A549 (cell line): ENCODE measurements at regions not wholly inside any gene's neighbourhood (a gene's known extent, or its start where the extent isn't known, plus 50 kb on each side); places are given as distances from the start of the nearest gene placed in this dataset.

Source experiments
- ATAC-seq, 2 experiments: fragments of 200-7000 bp in 1 of 2; fragments of >200 bp in 1 of 2; cut with Nextera tagmentation in 1 of 2; cut with Tn5 transposase in 1 of 2; 3 replicates each; pipeline versions ENCODE4 v1.8.0 to v1.9.1; 2018 to 2020; ENCODE audit warnings: mild to moderate bottlenecking in 1 of 2, moderate library complexity in 1 of 2
- CTCF ChIA-PET: fragments of 300-600 bp; sonication (Branson Sonifier 250); formaldehyde crosslinking; extraction: SDS; loops from one replicate; lab custom pipeline; 2021; ENCODE audit warnings: antibody characterized with exemption, inconsistent platforms; lab: Yijun Ruan, JAX
- POLR2A ChIA-PET: fragments of 350-600 bp; formaldehyde crosslinking; extraction: SDS; loops from one replicate; lab custom pipeline; 2021; ENCODE audit warnings: antibody characterized with exemption, inconsistent platforms; lab: Yijun Ruan, JAX
- DNase-seq, 2 experiments: peaks; one replicate each; pipeline versions ENCODE4 v3.0.0 to v3.0.0-alpha.2; 2011 to 2016; ENCODE audit warnings: low read depth in 1 of 2, low spot score in 1 of 2
- FAIRE-seq: peaks from 2 replicates; lab custom pipeline; 2011; peaks lifted over from hg19 to GRCh38; lab: Jason Lieb, UNC
- H3K27ac ChIP-seq, 2 experiments: fragments of >200 bp; sonication (Bioruptor Twin); formaldehyde crosslinking; 3 replicates each; pipeline ENCODE4 v1.5.1; 2016 to 2017
- H3K4me1 ChIP-seq: fragments of >200 bp; sonication (Bioruptor Twin); formaldehyde crosslinking; 3 replicates; pipeline ENCODE4 v1.6.1; 2016
- H3K4me2 ChIP-seq: fragments of >200 bp; sonication (Bioruptor Twin); formaldehyde crosslinking; 3 replicates; pipeline ENCODE4 v1.6.1; 2016
- H3K4me3 ChIP-seq: fragments of >200 bp; sonication (Bioruptor Twin); formaldehyde crosslinking; 3 replicates; pipeline ENCODE4 v1.5.1; 2016
- H3K9me3 ChIP-seq: fragments of >200 bp; sonication (Bioruptor Twin); formaldehyde crosslinking; 3 replicates; pipeline ENCODE4 v1.6.1; 2016
- BHLHE40 ChIP-seq: IDR thresholded peaks from 2 replicates; pipeline ENCODE4 v1.6.1; 2012; ENCODE audit warnings: low read depth, low read length, inconsistent platforms
- CBX8 ChIP-seq: fragments of 200-600 bp; sonication (generic); IDR thresholded peaks from 2 replicates; pipeline ENCODE4 v1.6.1; 2016
- CEBPB ChIP-seq, 2 experiments: fragments of >200 bp in 1 of 2; sonication (Bioruptor Twin) in 1 of 2; formaldehyde crosslinking in 1 of 2; IDR thresholded peaks; 2 replicates each; pipeline ENCODE4 v1.6.1; 2012 to 2016
- CHD2 ChIP-seq: fragments of 150-350 bp; IDR thresholded peaks from 2 replicates; pipeline ENCODE4 v1.6.1; 2014; ENCODE audit warnings: low read length; ENCODE audit not compliant: partially characterized antibody
- CHD4 ChIP-seq: fragments of 200-600 bp; sonication (generic); IDR thresholded peaks from 2 replicates; pipeline ENCODE4 v1.6.1; 2016; ENCODE audit warnings: antibody characterized with exemption, mild to moderate bottlenecking, borderline replicate concordance
- EHMT2 ChIP-seq: fragments of 200-600 bp; sonication (generic); IDR thresholded peaks from 2 replicates; pipeline ENCODE4 v1.6.1; 2016; ENCODE audit warnings: antibody characterized with exemption, low read depth, mild to moderate bottlenecking, moderate library complexity
- EP300 ChIP-seq, 2 experiments: fragments of >200 bp; sonication (Bioruptor Twin); formaldehyde crosslinking; IDR thresholded peaks; 2 replicates in 1 of 2; 3 replicates in 1 of 2; pipeline ENCODE4 v1.6.1; 2016 to 2017
- ESRRA ChIP-seq: fragments of 150-350 bp; IDR thresholded peaks from 2 replicates; pipeline ENCODE4 v1.6.1; 2014; ENCODE audit warnings: mild to moderate bottlenecking, low read length, borderline replicate concordance
- FOSB ChIP-seq: fragments of 250-450 bp; sonication (Bioruptor Pico); IDR thresholded peaks from 2 replicates; pipeline ENCODE4 v1.5.0; 2020; ENCODE audit warnings: mild to moderate bottlenecking, moderate library complexity
- FOXS1 ChIP-seq: fragments of 250-450 bp; sonication (Bioruptor Pico); IDR thresholded peaks from 2 replicates; pipeline ENCODE4 v1.5.0; 2020; ENCODE audit warnings: mild to moderate bottlenecking, moderate library complexity
- GATA3 ChIP-seq: IDR thresholded peaks from 2 replicates; pipeline ENCODE4 v1.6.1; 2012; ENCODE audit warnings: borderline replicate concordance
- HOXA7 ChIP-seq: fragments of 250-450 bp; sonication (Bioruptor Pico); IDR thresholded peaks from 2 replicates; pipeline ENCODE4 v1.5.0; 2020; ENCODE audit warnings: mild to moderate bottlenecking, moderate library complexity
- HOXB5 ChIP-seq: fragments of 250-450 bp; sonication (Bioruptor Pico); IDR thresholded peaks from 2 replicates; pipeline ENCODE4 v1.5.0; 2020; ENCODE audit warnings: mild to moderate bottlenecking, moderate library complexity
- MAFK ChIP-seq: fragments of 450-650 bp; IDR thresholded peaks from 2 replicates; pipeline ENCODE4 v1.6.1; 2014; ENCODE audit not compliant: partially characterized antibody
- MAZ ChIP-seq: fragments of 150-350 bp; IDR thresholded peaks from 2 replicates; pipeline ENCODE4 v1.6.1; 2014; ENCODE audit warnings: antibody characterized with exemption, low read depth, low read length, borderline replicate concordance
- NR3C1 ChIP-seq: fragments of >200 bp; sonication (Bioruptor Twin); formaldehyde crosslinking; IDR thresholded peaks from 3 replicates; pipeline ENCODE4 v1.6.1; 2017
- PHF8 ChIP-seq: fragments of 200-600 bp; sonication (generic); IDR thresholded peaks from 2 replicates; pipeline ENCODE4 v1.6.1; 2016; ENCODE audit warnings: low read depth, mild to moderate bottlenecking, antibody characterized with exemption, moderate library complexity, borderline replicate concordance
- POLR2A ChIP-seq: IDR thresholded peaks from 2 replicates; pipeline ENCODE4 v1.6.1; 2012; ENCODE audit warnings: mild to moderate bottlenecking, low read length
- ZC3H11A ChIP-seq: fragments of 450-650 bp; IDR thresholded peaks from 2 replicates; pipeline ENCODE4 v1.6.1; 2014; ENCODE audit warnings: antibody characterized with exemption, mild to moderate bottlenecking
- ZSCAN20 ChIP-seq: fragments of 250-450 bp; sonication (Bioruptor Pico); IDR thresholded peaks from 2 replicates; pipeline ENCODE4 v1.8.0; 2022; ENCODE audit warnings: mild to moderate bottlenecking, moderate library complexity
- WGBS: methylation state at CpG from one replicate; pipeline ENCODE4 v1.1.6; 2017; ENCODE audit errors: missing lambda C conversion rate; 5-methylcytosine and 5-hydroxymethylcytosine counted together
- TF ChIP-seq, protein P1 (sequence below): fragments of >200 bp; sonication (Bioruptor Twin); formaldehyde crosslinking; IDR thresholded peaks from 3 replicates; pipeline ENCODE4 v1.5.1; 2016
- TF ChIP-seq, protein P2 (sequence below): fragments of 250-450 bp; sonication (Bioruptor Pico); IDR thresholded peaks from 2 replicates; pipeline ENCODE4 v1.5.0; 2021; ENCODE audit warnings: mild to moderate bottlenecking, moderate library complexity, borderline replicate concordance
- TF ChIP-seq, protein P3 (sequence below): IDR thresholded peaks from 2 replicates; pipeline ENCODE4 v1.6.1; 2012; ENCODE audit warnings: low read depth, borderline replicate concordance
- TF ChIP-seq, protein P4 (sequence below): IDR thresholded peaks from 2 replicates; pipeline ENCODE4 v1.6.1; 2012
- TF ChIP-seq, protein P5 (sequence below): IDR thresholded peaks from 2 replicates; pipeline ENCODE4 v1.6.1; 2012

DNA sequence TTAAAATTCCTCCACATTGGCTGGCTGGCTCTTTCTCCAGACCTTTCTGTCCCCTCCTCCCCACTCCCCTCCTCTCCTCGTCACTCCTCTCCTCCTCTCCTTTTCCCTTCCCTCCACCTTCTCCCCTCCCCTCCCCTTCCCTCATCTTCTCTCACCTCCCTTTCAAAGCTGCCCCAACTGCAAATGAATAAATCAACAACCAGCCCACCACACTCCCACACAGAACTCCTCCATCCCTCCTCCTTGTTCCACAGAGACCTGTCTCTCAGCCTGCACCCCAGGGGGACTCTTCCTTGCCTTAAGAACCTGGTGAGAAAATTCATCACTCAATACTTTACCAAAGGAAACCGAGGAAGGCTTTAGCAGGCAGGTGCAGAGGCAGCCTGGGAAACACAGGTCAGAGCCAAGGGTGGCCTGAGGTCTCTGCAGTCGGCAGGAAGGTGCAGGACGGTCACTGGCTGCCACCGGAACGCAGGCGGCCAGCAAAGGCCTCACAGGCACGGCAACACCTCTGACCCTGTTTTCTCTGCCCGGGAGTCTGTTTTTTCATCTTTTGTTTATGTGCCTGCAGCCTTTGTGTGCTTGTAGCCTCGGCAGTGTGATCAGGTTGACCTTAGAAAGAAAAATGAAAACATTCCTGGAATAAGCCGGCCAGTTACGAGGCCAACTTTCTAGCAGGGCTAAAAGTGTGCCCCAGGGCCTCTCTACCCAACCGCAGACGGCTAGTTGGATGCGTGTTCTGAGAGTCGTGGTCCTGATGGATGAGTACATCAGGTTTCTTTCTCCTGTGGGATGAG, 207.6 kb upstream of the KLF6 start:
- ATAC-seq: no peak
- WGBS: 78% methylated on average over 16 of the region's 16 CpGs
- FAIRE-seq: no peak
- Histone ChIP-seq H3K9me3 (no peaks in the 10 kb centered on the region), H3K4me1 (no peaks in the 10 kb centered on the region), H3K27ac (no peak overlapping the region), H3K4me3 (no peak overlapping the region), H3K4me2 (no peak overlapping the region)
- TF ChIP-seq GATA3: no peak
- TF ChIP-seq HOXB5 (CRISPR knock-in tag): no peak
- no peak for TF ChIP-seq CBX8
- TF ChIP-seq, protein P1, sequence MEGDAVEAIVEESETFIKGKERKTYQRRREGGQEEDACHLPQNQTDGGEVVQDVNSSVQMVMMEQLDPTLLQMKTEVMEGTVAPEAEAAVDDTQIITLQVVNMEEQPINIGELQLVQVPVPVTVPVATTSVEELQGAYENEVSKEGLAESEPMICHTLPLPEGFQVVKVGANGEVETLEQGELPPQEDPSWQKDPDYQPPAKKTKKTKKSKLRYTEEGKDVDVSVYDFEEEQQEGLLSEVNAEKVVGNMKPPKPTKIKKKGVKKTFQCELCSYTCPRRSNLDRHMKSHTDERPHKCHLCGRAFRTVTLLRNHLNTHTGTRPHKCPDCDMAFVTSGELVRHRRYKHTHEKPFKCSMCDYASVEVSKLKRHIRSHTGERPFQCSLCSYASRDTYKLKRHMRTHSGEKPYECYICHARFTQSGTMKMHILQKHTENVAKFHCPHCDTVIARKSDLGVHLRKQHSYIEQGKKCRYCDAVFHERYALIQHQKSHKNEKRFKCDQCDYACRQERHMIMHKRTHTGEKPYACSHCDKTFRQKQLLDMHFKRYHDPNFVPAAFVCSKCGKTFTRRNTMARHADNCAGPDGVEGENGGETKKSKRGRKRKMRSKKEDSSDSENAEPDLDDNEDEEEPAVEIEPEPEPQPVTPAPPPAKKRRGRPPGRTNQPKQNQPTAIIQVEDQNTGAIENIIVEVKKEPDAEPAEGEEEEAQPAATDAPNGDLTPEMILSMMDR: no peak
- TF ChIP-seq NR3C1: no peak
- no peak for TF ChIP-seq ZC3H11A
- TF ChIP-seq EP300 (IDR thresholded peaks at IDR 0.05): no peak
- no peak for TF ChIP-seq MAFK
- TF ChIP-seq MAZ: no peak
- no peak for DNase-seq
- CTCF ChIA-PET: interaction anchor here (0.7 kb wide), 1 partner anchor 9 kb away, joined by 4 read pairs; no protein-coding TSS in a partner anchor
- POLR2A ChIA-PET: no interaction called here

DNA sequence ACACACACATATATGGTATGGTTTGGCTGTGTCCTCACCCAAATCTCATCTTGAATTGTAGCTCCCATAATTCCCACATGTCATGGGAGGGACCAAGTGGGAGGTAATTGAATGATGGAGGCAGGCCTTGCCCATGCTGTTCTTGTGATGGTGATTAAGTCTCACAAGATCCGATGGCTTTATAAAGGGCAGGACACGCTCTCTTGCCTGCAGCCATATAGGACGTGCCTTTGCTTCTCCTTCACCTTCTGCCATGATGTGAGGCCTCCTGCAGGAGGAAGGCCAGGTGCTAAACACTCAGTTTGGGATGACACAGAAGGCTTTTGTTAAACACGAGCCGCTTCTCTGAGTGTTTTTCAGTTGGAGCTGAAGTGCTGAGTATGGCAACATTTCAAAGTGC, 205.3 kb upstream of the KLF6 start:
- POLR2A ChIA-PET: no interaction called here
- no peak overlapping the region for H3K27ac ChIP-seq
- no peaks in the 10 kb centered on the region for H3K4me1 ChIP-seq
- ATAC-seq (no peak), FAIRE-seq (no peak), DNase-seq (no peak)
- TF ChIP-seq, protein P2, sequence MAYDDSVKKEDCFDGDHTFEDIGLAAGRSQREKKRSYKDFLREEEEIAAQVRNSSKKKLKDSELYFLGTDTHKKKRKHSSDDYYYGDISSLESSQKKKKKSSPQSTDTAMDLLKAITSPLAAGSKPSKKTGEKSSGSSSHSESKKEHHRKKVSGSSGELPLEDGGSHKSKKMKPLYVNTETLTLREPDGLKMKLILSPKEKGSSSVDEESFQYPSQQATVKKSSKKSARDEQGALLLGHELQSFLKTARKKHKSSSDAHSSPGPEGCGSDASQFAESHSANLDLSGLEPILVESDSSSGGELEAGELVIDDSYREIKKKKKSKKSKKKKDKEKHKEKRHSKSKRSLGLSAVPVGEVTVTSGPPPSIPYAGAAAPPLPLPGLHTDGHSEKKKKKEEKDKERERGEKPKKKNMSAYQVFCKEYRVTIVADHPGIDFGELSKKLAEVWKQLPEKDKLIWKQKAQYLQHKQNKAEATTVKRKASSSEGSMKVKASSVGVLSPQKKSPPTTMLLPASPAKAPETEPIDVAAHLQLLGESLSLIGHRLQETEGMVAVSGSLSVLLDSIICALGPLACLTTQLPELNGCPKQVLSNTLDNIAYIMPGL: no peak
- no peak for TF ChIP-seq CHD4
- no peak for TF ChIP-seq CHD2
- no peak for TF ChIP-seq CEBPB (IDR thresholded peaks at IDR 0.05)
- TF ChIP-seq, protein P3, sequence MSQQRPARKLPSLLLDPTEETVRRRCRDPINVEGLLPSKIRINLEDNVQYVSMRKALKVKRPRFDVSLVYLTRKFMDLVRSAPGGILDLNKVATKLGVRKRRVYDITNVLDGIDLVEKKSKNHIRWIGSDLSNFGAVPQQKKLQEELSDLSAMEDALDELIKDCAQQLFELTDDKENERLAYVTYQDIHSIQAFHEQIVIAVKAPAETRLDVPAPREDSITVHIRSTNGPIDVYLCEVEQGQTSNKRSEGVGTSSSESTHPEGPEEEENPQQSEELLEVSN: no peak
- TF ChIP-seq, protein P4, sequence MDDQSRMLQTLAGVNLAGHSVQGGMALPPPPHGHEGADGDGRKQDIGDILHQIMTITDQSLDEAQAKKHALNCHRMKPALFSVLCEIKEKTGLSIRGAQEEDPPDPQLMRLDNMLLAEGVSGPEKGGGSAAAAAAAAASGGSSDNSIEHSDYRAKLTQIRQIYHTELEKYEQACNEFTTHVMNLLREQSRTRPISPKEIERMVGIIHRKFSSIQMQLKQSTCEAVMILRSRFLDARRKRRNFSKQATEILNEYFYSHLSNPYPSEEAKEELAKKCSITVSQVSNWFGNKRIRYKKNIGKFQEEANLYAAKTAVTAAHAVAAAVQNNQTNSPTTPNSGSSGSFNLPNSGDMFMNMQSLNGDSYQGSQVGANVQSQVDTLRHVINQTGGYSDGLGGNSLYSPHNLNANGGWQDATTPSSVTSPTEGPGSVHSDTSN: no peak
- TF ChIP-seq POLR2A: no peak
- no peak for TF ChIP-seq FOSB (CRISPR knock-in tag)
- TF ChIP-seq EP300 (IDR thresholded peaks at IDR 0.05): no peak
- no peak for TF ChIP-seq NR3C1
- no peak for TF ChIP-seq BHLHE40
- no peak for TF ChIP-seq ESRRA
- TF ChIP-seq MAZ: no peak
- no peak for TF ChIP-seq HOXA7 (CRISPR knock-in tag)
- TF ChIP-seq PHF8: no peak
- TF ChIP-seq EHMT2: no peak
- TF ChIP-seq CBX8: no peak
- TF ChIP-seq, protein P5, sequence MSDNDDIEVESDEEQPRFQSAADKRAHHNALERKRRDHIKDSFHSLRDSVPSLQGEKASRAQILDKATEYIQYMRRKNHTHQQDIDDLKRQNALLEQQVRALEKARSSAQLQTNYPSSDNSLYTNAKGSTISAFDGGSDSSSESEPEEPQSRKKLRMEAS: no peak
- TF ChIP-seq ZSCAN20 (CRISPR knock-in tag): no peak
- TF ChIP-seq FOXS1: no peak
- CTCF ChIA-PET: no interaction called here
- no peak overlapping the region for H3K4me2 ChIP-seq
- 85% methylated on average over 5 of the region's 5 CpGs for WGBS
- H3K4me3 ChIP-seq: no peak overlapping the region
- H3K9me3 ChIP-seq: no peaks in the 10 kb centered on the region
